ENCODE measurements at regions not wholly inside any gene's neighbourhood (a gene's known extent, or its start where the extent isn't known, plus 50 kb on each side); places are given as distances from the start of the nearest gene placed in this dataset.

- Histone ChIP-seq H3K9me3 (ENCODE audit: control insufficient read depth, insufficient read depth, low read length) (peaks cover 4% of the 10 kb centered on the region; the same call in 1 of the 2 replicates), H3F3A (ENCODE audit: control insufficient read depth, insufficient read depth) (no peaks in the 10 kb centered on the region)
- no peak for TF ChIP-seq EZH2phosphoT487 (IDR thresholded peaks at IDR 0.05; ENCODE audit: borderline replicate concordance, low read length)
- TF ChIP-seq CTCF (IDR thresholded peaks at IDR 0.05; ENCODE audit: low read depth, low read length, poor library complexity, severe bottlenecking): no peak
These were observed 919.1 kb downstream of the TBC1D22A start for GRCh38 chr22:47681411-47682165.

GRCh38 chr22:47678636-47679287, 916.3 kb downstream of the TBC1D22A start:
- Histone ChIP-seq H3K27me3 (ENCODE audit: control insufficient read depth, low read length) (no peaks in the 10 kb centered on the region), H4K20me1 (ENCODE audit: control insufficient read depth, insufficient read depth, low read depth, low read length) (no peaks in the 10 kb centered on the region), H3K9me2 (replicated peaks; ENCODE audit: control insufficient read depth, low read length) (no peaks in the 10 kb centered on the region), H3K4me1 (ENCODE audit: control insufficient read depth, low read length) (no peaks in the 10 kb centered on the region), H3K36me3 (ENCODE audit: control insufficient read depth, low read length) (no peaks in the 10 kb centered on the region), H3F3A (ENCODE audit: control insufficient read depth, insufficient read depth) (no peaks in the 10 kb centered on the region), H3K9me3 (ENCODE audit: control insufficient read depth, insufficient read depth, low read length) (peaks cover 4% of the 10 kb centered on the region; the same call in 1 of the 2 replicates), H3K79me2 (ENCODE audit: control insufficient read depth, low read length) (no peaks in the 10 kb centered on the region), H3K27ac (ENCODE audit: low read depth, low read length) (no peak overlapping the region), H3K4me2 (ENCODE audit: low read length) (no peak overlapping the region), H3K4me3 (ENCODE audit: low read length) (no peak overlapping the region)
- TF ChIP-seq CTCF (IDR thresholded peaks at IDR 0.05; ENCODE audit: low read depth, low read length, poor library complexity, severe bottlenecking): no peak
- TF ChIP-seq EZH2phosphoT487 (IDR thresholded peaks at IDR 0.05; ENCODE audit: borderline replicate concordance, low read length): no peak

More at GRCh38 chr22:47681411-47682165, 919.1 kb downstream of the TBC1D22A start:
- no peaks in the 10 kb centered on the region for H3K79me2 ChIP-seq (ENCODE audit: control insufficient read depth, low read length)
- H3K27ac ChIP-seq (ENCODE audit: low read depth, low read length): no peak overlapping the region
- H3K9me2 ChIP-seq (replicated peaks; ENCODE audit: control insufficient read depth, low read length): no peaks in the 10 kb centered on the region
- no peak overlapping the region for H3K4me2 ChIP-seq (ENCODE audit: low read length)
- H3K36me3 ChIP-seq (ENCODE audit: control insufficient read depth, low read length): no peaks in the 10 kb centered on the region
- no peaks in the 10 kb centered on the region for H3K4me1 ChIP-seq (ENCODE audit: control insufficient read depth, low read length)
- no peak overlapping the region for H3K4me3 ChIP-seq (ENCODE audit: low read length)
- no peaks in the 10 kb centered on the region for H4K20me1 ChIP-seq (ENCODE audit: control insufficient read depth, insufficient read depth, low read depth, low read length)
- H3K27me3 ChIP-seq (ENCODE audit: control insufficient read depth, low read length): 0 out of 2 replicates have a peak, but pooled peaks cover 5% of the 10 kb centered on the region

GRCh38 chr22:47678048-47678447, 915.6 kb downstream of the TBC1D22A start:
- no peaks in the 10 kb centered on the region for H3K9me2 ChIP-seq (replicated peaks; ENCODE audit: control insufficient read depth, low read length)
- TF ChIP-seq CTCF (IDR thresholded peaks at IDR 0.05; ENCODE audit: low read depth, low read length, poor library complexity, severe bottlenecking) (no peak), EZH2phosphoT487 (IDR thresholded peaks at IDR 0.05; ENCODE audit: borderline replicate concordance, low read length) (no peak)
- H3K4me3 ChIP-seq (ENCODE audit: low read length): no peak overlapping the region
- H4K20me1 ChIP-seq (ENCODE audit: control insufficient read depth, insufficient read depth, low read depth, low read length): no peaks in the 10 kb centered on the region
- H3K4me1 ChIP-seq (ENCODE audit: control insufficient read depth, low read length): no peaks in the 10 kb centered on the region
- H3K4me2 ChIP-seq (ENCODE audit: low read length): no peak overlapping the region
- no peaks in the 10 kb centered on the region for H3K27me3 ChIP-seq (ENCODE audit: control insufficient read depth, low read length)
- H3K27ac ChIP-seq (ENCODE audit: low read depth, low read length): no peak overlapping the region
- no peaks in the 10 kb centered on the region for H3K36me3 ChIP-seq (ENCODE audit: control insufficient read depth, low read length)
- no peaks in the 10 kb centered on the region for H3K79me2 ChIP-seq (ENCODE audit: control insufficient read depth, low read length)
- no peaks in the 10 kb centered on the region for H3F3A ChIP-seq (ENCODE audit: control insufficient read depth, insufficient read depth)
- H3K9me3 ChIP-seq (ENCODE audit: control insufficient read depth, insufficient read depth, low read length): peaks cover 4% of the 10 kb centered on the region; the same call in 1 of the 2 replicates
